ENCODE measurements at regions not wholly inside any gene's neighbourhood (a gene's known extent, or its start where the extent isn't known, plus 50 kb on each side); places are given as distances from the start of the nearest gene placed in this dataset.

GRCh38 chr1:213409208-213409631 is 358.2 kb downstream of the RPS6KC1 start:
- TF ChIP-seq EZH2 (IDR thresholded peaks at IDR 0.05; ENCODE audit: borderline replicate concordance, insufficient read depth, low read depth, low read length, poor library complexity, severe bottlenecking): no peak
- no peak for TF ChIP-seq CTCF (IDR thresholded peaks at IDR 0.05)

All from B cell (primary cell).